HG03469 (cell line): ENCODE measurements at regions not wholly inside any gene's neighbourhood (a gene's known extent, or its start where the extent isn't known, plus 50 kb on each side); places are given as distances from the start of the nearest gene placed in this dataset.
"Not testable (repeated sequence)": the region's sequence is repeated elsewhere in the genome, so short reads cannot be mapped to it uniquely, and the experiment has no call there.

Experiments used
- ATAC-seq: cut with Tn5 transposase; IDR thresholded peaks from one replicate; pipeline ENCODE4 v1.9.1; 2021; ENCODE audit warnings: mild to moderate bottlenecking, moderate library complexity, moderate number of reproducible peaks; ENCODE audit not compliant: unreplicated experiment

DNA sequence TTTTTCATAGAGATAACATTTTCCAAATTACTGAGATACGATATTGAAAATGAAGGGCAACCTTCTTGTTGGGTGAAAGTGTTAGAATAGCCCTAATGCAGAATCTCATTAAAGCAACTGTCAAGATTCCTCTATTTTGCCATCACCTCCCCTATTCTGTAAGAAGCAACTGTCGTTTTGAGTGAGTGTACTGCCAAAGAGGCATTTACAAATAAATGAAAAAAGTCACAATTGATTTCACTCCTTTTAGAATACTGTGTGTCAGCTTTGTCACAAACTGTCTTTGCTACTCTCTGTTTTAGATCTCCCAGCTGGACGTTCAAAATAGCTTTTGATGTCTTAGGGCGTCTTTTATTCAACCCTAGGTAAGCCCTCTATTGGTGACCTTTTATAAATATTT, 322.8 kb upstream of the NAALADL2 start:
- no peak for ATAC-seq

DNA sequence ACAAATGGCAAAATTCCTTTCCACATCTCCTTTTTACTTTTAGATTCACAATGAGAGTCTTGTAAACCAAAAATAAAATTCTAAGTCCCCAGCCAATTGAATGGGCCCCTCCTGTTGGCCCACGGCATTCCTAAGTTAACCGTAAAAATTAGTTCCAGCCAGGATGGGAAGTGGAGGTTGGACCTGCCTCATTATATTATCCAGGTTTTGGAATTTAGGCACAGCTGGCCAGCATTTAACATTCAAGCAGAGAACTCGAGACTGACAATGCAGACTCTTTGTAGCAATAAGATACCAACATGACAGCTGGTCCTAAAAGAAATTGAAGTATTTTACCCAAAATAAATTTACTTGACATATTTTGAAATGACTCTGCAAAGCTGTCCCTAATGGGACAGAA, 321.0 kb upstream of the NAALADL2 start:
- ATAC-seq: no peak

DNA sequence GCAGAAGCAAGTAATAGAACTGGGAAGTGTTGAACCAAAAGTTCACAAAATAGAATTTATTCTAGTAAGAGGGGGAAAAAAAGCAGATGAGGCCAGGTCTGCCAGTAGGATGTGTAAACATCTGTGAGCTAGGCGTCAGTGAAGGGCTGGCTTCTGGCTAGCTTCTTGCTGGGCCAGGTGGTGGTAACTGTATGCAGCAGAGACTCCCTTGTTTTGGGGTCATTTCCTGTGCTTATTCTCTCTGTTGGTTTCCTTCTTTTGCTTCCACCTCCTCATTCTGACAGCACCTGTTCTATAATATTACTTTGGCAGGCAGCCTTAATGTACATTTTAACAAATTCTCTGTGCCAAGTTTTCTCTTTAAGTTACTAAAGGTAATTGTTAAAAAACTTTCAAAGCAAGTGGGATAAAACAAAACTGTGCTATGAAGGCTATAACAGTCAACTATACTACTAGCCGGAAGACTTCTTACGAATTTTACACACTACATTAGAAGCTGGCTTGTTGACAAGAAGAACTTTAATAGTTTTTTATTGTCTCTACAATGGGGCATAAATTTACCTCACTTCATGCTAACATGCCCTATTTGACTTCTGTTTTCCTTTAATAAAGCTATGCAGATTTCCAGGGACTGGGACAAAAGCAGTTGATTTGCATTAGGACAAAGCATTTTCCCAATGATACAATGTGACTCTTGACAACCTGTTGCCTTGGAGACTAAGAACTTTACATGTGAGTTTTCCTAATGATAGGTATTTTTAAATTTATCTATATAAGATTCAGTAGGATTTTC, 318.8 kb upstream of the NAALADL2 start:
- ATAC-seq: no peak

DNA sequence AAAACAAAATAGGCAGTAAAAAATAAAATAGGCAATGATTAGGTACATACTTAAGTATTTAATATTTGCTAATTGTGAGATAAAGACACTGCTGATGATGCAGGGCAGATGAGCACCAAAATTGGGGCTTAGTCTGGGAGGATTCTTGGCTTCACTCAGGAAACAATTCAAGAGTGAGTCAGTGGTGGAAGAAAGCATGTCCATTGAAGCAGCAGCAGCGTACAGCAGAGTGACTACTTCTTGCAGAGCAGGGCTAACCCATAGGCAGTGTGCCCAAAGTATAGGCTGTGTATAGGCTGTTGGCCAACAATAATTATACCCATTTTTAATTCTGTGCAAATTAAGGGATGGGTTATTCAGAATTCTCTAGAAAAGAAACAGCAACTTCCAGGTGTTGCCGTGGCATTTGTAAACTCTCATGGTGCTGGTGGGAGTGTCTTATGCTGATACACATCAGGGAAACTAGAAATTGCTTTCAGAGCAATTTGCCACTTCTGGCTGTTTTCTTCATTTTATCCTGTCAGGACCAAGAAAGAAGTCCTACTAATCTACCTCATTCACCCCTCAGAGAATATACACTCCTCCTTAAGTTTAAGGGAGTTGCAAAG, 317.3 kb upstream of the NAALADL2 start:
- ATAC-seq: no peak

- no peak for ATAC-seq
Observed at GRCh38 chr3:174547801-174548435, 311.2 kb upstream of the NAALADL2 start.

- ATAC-seq: no peak
Observed at GRCh38 chr3:174548841-174549623, 310.1 kb upstream of the NAALADL2 start.

GRCh38 chr3:174581558-174581957, 277.6 kb upstream of the NAALADL2 start:
- ATAC-seq: no peak

GRCh38 chr3:174583396-174583795, 275.7 kb upstream of the NAALADL2 start:
- no peak for ATAC-seq

- not testable (repeated sequence) for ATAC-seq
Observed at GRCh38 chr3:174587137-174587536, 272.0 kb upstream of the NAALADL2 start.

- no peak for ATAC-seq
Observed at GRCh38 chr3:174596447-174596982, 262.6 kb upstream of the NAALADL2 start.

DNA sequence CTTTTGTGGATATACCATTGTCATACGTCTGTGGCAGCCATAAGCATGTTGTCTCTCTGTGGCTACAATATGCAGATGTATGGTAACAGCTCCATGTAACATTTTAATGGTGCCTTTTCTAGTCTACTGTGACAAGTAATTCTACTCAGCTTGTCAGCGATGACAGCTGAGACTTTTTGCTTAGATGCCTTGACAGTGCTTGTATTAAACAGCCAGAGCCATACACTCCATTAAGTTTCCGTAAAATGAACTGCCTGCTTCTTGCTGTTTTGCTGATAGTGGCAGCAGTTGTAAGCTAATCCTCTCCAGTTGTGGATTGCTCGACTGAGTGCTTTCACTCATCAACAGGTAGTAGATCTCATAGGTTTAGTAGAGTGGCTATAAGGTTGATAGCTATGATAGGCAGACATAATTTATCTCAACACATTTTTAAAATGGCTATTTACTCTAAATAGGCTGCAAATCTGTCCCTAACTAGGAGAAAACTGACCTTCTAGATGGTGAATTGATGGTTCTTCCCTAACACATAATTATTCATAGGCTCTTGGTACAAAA, 260.2 kb upstream of the NAALADL2 start:
- no peak for ATAC-seq

DNA sequence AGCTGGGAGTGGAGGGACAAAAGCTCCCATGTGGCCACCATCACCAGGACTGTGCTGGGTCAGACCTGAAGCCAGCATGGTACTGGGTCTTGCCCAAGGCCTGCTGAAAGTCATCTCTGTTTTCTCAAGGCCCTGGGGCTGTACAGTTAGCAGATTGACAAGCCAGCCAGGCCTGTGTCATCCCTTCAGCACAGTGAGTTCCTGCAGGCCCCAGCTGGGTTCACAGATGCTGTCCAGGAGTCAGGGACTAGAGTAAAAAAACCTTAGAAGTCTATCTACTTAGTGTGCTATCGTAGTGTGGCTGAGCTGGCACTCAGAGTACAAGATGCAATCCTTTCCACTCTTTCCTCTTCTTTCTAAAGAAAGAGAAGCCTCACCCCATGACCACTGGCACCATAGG, 246.0 kb upstream of the NAALADL2 start:
- no peak for ATAC-seq

GRCh38 chr3:174614036-174614435, 245.1 kb upstream of the NAALADL2 start:
- no peak for ATAC-seq

GRCh38 chr3:174618368-174619080, 240.6 kb upstream of the NAALADL2 start:
- ATAC-seq: no peak

- ATAC-seq: no peak
Observed at GRCh38 chr3:174619239-174619638, 239.9 kb upstream of the NAALADL2 start.

GRCh38 chr3:174620138-174620537, 239.0 kb upstream of the NAALADL2 start:
- no peak for ATAC-seq

DNA sequence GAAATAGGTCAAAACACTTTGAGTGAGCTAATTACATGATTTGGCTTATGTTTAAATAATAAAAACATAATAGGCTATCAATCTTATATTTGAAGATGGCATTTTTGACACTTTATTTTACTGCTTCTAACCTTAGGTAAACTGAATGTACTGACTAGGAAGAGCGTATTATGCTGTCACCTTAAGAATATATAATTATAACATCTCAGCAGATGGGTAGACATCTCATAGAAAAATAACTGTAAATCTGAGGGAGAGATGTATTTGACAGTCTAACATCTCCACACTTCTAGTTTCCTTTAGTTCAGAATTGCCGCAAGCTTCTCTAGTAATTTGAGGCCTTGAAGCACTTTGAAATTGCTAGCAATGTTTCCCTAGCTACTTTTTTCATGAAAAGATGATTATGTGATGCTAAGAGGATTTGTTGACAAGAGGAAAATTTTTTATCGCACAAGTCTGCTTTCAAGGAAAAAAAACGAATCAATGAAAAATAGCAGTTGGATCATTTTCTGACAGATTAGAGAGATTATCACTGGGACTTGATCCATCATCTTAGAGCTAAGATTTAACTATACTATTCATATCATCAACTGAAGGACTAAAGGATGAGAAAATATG, 238.2 kb upstream of the NAALADL2 start:
- ATAC-seq: no peak

DNA sequence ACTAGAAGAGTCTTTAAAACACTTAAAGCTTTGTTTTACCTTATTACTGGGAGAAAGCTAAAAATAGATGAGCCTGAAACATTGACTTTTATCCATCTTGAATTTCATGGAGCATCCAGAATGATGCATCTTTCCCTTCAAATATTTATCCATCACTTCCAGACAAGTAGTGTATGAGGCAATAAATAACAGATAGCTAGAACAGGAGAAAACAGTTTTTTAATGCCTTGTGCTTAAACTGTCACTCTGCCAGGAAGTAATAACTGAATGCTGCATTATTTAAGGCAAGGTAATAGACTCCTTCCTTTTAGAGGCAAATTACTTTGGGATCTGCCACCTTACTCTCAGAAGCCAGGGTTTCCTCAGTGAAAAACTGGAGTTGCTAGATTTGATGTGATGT, 225.8 kb upstream of the NAALADL2 start:
- no peak for ATAC-seq

GRCh38 chr3:174636451-174636850, 222.7 kb upstream of the NAALADL2 start:
- no peak for ATAC-seq

GRCh38 chr3:174639406-174639805, 219.7 kb upstream of the NAALADL2 start:
- ATAC-seq: no peak
